ENCODE measurements at regions not wholly inside any gene's neighbourhood (a gene's known extent, or its start where the extent isn't known, plus 50 kb on each side); places are given as distances from the start of the nearest gene placed in this dataset.

DNA sequence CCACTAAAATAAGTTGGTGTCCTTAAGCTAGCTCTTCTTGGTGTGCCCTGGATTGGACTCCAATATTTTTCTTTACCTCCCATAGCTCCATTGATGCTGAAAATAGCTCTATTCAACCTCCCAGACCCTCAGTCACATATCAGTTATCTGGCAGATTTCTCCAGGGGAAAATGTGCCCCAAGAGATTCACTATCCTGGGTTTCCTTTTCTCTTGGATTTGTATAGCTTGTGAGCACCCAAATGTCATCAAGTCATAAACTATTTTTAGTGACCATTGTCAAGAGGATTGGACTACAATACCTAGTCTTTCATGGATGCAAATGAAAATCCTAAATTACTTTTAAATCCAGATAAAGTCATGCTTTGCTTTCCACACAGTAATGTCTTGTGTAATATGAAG is 339.6 kb upstream of the FOXG1 start:
- TF ChIP-seq, protein P1, sequence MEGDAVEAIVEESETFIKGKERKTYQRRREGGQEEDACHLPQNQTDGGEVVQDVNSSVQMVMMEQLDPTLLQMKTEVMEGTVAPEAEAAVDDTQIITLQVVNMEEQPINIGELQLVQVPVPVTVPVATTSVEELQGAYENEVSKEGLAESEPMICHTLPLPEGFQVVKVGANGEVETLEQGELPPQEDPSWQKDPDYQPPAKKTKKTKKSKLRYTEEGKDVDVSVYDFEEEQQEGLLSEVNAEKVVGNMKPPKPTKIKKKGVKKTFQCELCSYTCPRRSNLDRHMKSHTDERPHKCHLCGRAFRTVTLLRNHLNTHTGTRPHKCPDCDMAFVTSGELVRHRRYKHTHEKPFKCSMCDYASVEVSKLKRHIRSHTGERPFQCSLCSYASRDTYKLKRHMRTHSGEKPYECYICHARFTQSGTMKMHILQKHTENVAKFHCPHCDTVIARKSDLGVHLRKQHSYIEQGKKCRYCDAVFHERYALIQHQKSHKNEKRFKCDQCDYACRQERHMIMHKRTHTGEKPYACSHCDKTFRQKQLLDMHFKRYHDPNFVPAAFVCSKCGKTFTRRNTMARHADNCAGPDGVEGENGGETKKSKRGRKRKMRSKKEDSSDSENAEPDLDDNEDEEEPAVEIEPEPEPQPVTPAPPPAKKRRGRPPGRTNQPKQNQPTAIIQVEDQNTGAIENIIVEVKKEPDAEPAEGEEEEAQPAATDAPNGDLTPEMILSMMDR (IDR thresholded peaks at IDR 0.05; ENCODE audit: insufficient read depth, low read length, poor library complexity, severe bottlenecking), result no peak
- TF ChIP-seq EZH2phosphoT487 (conservative IDR thresholded peaks at IDR 0.05; ENCODE audit: low read length), result no peak

Data from SU-DHL-6 (cell line).